ENCODE measurements at regions not wholly inside any gene's neighbourhood (a gene's known extent, or its start where the extent isn't known, plus 50 kb on each side); places are given as distances from the start of the nearest gene placed in this dataset.

DNA sequence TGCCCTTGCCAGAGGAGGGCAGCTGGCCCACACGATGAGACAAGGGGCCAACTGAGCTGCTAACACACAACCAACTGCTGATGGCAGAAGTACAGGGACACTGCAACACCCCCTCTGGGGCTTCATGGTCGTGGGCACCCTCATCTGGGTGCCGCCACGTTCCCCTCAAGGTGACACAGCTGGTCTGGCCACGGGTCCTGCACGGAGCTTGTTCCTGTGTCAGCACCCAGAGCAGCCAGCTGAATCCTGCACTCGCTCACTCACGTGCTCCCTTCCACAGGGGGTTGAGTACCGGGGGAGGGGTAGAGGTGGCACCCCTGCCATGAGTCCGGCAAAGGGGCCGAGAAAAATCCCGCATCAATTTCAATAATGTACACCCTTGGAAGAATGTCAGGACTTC lies 1319.1 kb downstream of the REEP3 start:
- TF ChIP-seq, protein P1, sequence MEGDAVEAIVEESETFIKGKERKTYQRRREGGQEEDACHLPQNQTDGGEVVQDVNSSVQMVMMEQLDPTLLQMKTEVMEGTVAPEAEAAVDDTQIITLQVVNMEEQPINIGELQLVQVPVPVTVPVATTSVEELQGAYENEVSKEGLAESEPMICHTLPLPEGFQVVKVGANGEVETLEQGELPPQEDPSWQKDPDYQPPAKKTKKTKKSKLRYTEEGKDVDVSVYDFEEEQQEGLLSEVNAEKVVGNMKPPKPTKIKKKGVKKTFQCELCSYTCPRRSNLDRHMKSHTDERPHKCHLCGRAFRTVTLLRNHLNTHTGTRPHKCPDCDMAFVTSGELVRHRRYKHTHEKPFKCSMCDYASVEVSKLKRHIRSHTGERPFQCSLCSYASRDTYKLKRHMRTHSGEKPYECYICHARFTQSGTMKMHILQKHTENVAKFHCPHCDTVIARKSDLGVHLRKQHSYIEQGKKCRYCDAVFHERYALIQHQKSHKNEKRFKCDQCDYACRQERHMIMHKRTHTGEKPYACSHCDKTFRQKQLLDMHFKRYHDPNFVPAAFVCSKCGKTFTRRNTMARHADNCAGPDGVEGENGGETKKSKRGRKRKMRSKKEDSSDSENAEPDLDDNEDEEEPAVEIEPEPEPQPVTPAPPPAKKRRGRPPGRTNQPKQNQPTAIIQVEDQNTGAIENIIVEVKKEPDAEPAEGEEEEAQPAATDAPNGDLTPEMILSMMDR (IDR thresholded peaks at IDR 0.05; ENCODE audit: low read length): no peak
- no peak for TF ChIP-seq EZH2phosphoT487 (IDR thresholded peaks at IDR 0.05; ENCODE audit: low read length)

All from MM.1S (cell line).